Trophoblast cell (in vitro differentiated cells and primary cell): ENCODE measurements at regions not wholly inside any gene's neighbourhood (a gene's known extent, or its start where the extent isn't known, plus 50 kb on each side); places are given as distances from the start of the nearest gene placed in this dataset.

Source experiments
- DNase-seq, 2 donors: peaks; one replicate each; pipeline ENCODE4 v3.0.0-alpha.2; 2016
- H2AFZ ChIP-seq: 2 replicates; pipeline ENCODE4 v1.6.1; 2013; ENCODE audit warnings: low read length, moderate library complexity, mild to moderate bottlenecking; ENCODE audit not compliant: insufficient read depth, poor library complexity
- H2AK5ac ChIP-seq: 2 replicates; pipeline ENCODE4 v1.6.1; 2013; ENCODE audit warnings: mild to moderate bottlenecking, low read length
- H2BK120ac ChIP-seq: 2 replicates; pipeline ENCODE4 v1.6.1; 2013; ENCODE audit warnings: low read length, mild to moderate bottlenecking, moderate library complexity; ENCODE audit not compliant: insufficient read depth, poor library complexity
- H2BK12ac ChIP-seq: 2 replicates; pipeline ENCODE4 v1.6.1; 2013; ENCODE audit warnings: mild to moderate bottlenecking, low read length, moderate library complexity
- H2BK5ac ChIP-seq: 2 replicates; pipeline ENCODE4 v1.6.1; 2013; ENCODE audit warnings: low read length, low read depth, moderate library complexity, mild to moderate bottlenecking; ENCODE audit not compliant: poor library complexity
- H3K14ac ChIP-seq: 2 replicates; pipeline ENCODE4 v1.6.1; 2013; ENCODE audit warnings: mild to moderate bottlenecking, low read length
- H3K18ac ChIP-seq: 2 replicates; pipeline ENCODE4 v1.6.1; 2013; ENCODE audit warnings: mild to moderate bottlenecking, low read length
- H3K23ac ChIP-seq: 2 replicates; pipeline ENCODE4 v1.6.1; 2013; ENCODE audit warnings: low read length
- H3K27ac ChIP-seq: 2 replicates; pipeline ENCODE4 v1.5.1; 2013; ENCODE audit warnings: low read depth, mild to moderate bottlenecking, inconsistent platforms, low read length, moderate library complexity
- H3K27me3 ChIP-seq: 2 replicates; pipeline ENCODE4 v1.6.1; 2013; ENCODE audit warnings: inconsistent platforms, mild to moderate bottlenecking, low read length, moderate library complexity; ENCODE audit not compliant: insufficient read depth
- H3K36me3 ChIP-seq, 2 experiments: 1 replicate in 1 of 2; 2 replicates in 1 of 2; pipeline ENCODE4 v1.6.1; 2013; ENCODE audit warnings: low read length in 2 of 2, mild to moderate bottlenecking in 2 of 2, moderate library complexity in 1 of 2; ENCODE audit not compliant: insufficient read depth in 2 of 2, control insufficient read depth in 1 of 2
- H3K4ac ChIP-seq: 2 replicates; pipeline ENCODE4 v1.6.1; 2013; ENCODE audit warnings: low read depth, mild to moderate bottlenecking, low read length, moderate library complexity
- H3K4me1 ChIP-seq, 2 experiments: 1 replicate in 1 of 2; 2 replicates in 1 of 2; pipeline ENCODE4 v1.6.1; 2013; ENCODE audit warnings: low read length in 2 of 2, mild to moderate bottlenecking in 2 of 2, moderate library complexity in 1 of 2; ENCODE audit not compliant: insufficient read depth in 2 of 2, control insufficient read depth in 1 of 2
- H3K4me2 ChIP-seq: 2 replicates; pipeline ENCODE4 v1.6.1; 2013; ENCODE audit warnings: inconsistent platforms, mild to moderate bottlenecking, low read length, moderate library complexity
- H3K4me3 ChIP-seq: 2 replicates; pipeline ENCODE4 v1.5.1; 2013; ENCODE audit warnings: mild to moderate bottlenecking, low read depth, low read length, inconsistent platforms
- H3K79me1 ChIP-seq: one replicate; pipeline ENCODE4 v1.6.1; 2013; ENCODE audit warnings: low read length
- H3K79me2 ChIP-seq: 2 replicates; pipeline ENCODE4 v1.6.1; 2013; ENCODE audit warnings: low read length, mild to moderate bottlenecking; ENCODE audit not compliant: control insufficient read depth, insufficient read depth, poor library complexity
- H3K9ac ChIP-seq: 2 replicates; pipeline ENCODE4 v1.6.1; 2013; ENCODE audit warnings: mild to moderate bottlenecking, low read length
- H3K9me3 ChIP-seq: 2 replicates; pipeline ENCODE4 v1.6.1; 2013; ENCODE audit warnings: low read depth, mild to moderate bottlenecking, control low read depth, inconsistent platforms, low read length; ENCODE audit not compliant: insufficient read depth
- H4K12ac ChIP-seq: 2 replicates; pipeline ENCODE4 v1.6.1; 2013; ENCODE audit warnings: low read depth, mild to moderate bottlenecking, low read length, moderate library complexity
- H4K8ac ChIP-seq: 2 replicates; pipeline ENCODE4 v1.6.1; 2013; ENCODE audit warnings: low read depth, mild to moderate bottlenecking, low read length, moderate library complexity
- H4K91ac ChIP-seq: one replicate; pipeline ENCODE4 v1.6.1; 2013; ENCODE audit warnings: low read depth, mild to moderate bottlenecking, low read length, moderate library complexity
- WGBS: extraction: QIAGEN DNeasy Blood & Tissue Kit; methylation state at CpG from one replicate; pipeline ENCODE4 v1.1.7; 2013; ENCODE audit warnings: missing lambda C conversion rate; ENCODE audit not compliant: insufficient read length, insufficient coverage; ENCODE audit errors: extremely low coverage; 5-methylcytosine and 5-hydroxymethylcytosine counted together

DNA sequence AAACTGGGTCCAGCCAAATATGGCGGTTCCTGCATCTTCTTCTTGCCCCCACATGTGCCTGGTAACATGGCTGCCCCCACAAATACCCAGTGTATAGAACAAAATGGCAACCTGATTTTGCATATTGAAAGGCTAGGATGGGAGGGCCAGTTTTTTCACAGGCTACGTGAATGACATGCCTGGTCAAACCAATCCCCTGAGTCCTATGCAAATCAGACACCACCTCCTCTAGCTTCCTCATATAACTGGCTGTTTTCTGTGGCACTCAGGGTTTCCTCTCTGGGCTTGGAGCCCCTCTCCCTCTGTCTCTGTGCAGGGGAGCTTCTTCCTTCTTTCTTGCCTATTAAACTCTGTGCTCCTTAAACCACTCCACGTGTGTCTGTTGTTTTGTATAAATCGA is 372.1 kb downstream of the KIF16B start:
- Histone ChIP-seq H2AK5ac (no peak overlapping the region), H3K36me3 (no peaks in the 10 kb centered on the region), H3K79me1 (no peaks in the 10 kb centered on the region), H2BK5ac (no peak overlapping the region), H3K9me3 (no peaks in the 10 kb centered on the region), H4K12ac (no peak overlapping the region), H3K79me2 (no peaks in the 10 kb centered on the region), H3K18ac (no peak overlapping the region), H4K8ac (no peak overlapping the region), H3K4ac (no peak overlapping the region), H3K4me3 (no peak overlapping the region), H3K4me2 (no peak overlapping the region), H3K9ac (no peak overlapping the region), H3K14ac (no peak overlapping the region), H2AFZ (no peak overlapping the region), H2BK120ac (no peak overlapping the region), H4K91ac (no peak overlapping the region), H2BK12ac (no peak overlapping the region), H3K4me1 (no peaks in the 10 kb centered on the region), H3K27me3 (no peaks in the 10 kb centered on the region), H3K27ac (no peak overlapping the region), H3K23ac (no peak overlapping the region)
- no peak for DNase-seq
- WGBS = no CpG with 5 or more reads among the region's 4 CpGs

DNA sequence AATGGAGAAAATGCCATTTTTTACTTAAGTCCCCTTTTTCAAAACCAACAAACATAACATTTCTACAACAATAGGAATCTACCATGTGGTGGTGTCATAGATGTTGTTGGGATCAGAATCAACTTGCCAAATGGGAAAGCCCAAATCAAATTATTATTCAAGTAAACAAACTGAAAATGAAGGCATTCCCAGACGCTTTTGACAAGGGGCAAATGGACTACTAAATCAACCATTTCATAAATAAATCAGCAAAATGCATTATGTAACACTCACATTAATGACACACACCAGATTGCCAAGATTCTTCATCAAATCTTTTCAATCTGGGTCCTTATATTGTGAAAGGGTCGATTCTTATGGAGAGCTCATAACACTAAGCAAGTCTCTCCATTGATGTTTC is 375.6 kb downstream of the KIF16B start:
- Histone ChIP-seq H3K9me3 (no peaks in the 10 kb centered on the region), H3K9ac (no peak overlapping the region), H2BK12ac (no peak overlapping the region), H3K79me1 (no peaks in the 10 kb centered on the region), H3K79me2 (no peaks in the 10 kb centered on the region), H4K91ac (no peak overlapping the region), H2BK120ac (no peak overlapping the region), H2AK5ac (no peak overlapping the region), H4K12ac (no peak overlapping the region), H3K36me3 (no peaks in the 10 kb centered on the region), H2BK5ac (no peak overlapping the region), H4K8ac (no peak overlapping the region), H2AFZ (no peak overlapping the region), H3K4ac (no peak overlapping the region), H3K4me1 (no peaks in the 10 kb centered on the region), H3K14ac (no peak overlapping the region), H3K27ac (no peak overlapping the region), H3K4me2 (no peak overlapping the region), H3K27me3 (no peaks in the 10 kb centered on the region), H3K23ac (no peak overlapping the region), H3K18ac (no peak overlapping the region), H3K4me3 (no peak overlapping the region)
- no peak for DNase-seq
- WGBS = no CpG with 5 or more reads among the region's 2 CpGs

DNA sequence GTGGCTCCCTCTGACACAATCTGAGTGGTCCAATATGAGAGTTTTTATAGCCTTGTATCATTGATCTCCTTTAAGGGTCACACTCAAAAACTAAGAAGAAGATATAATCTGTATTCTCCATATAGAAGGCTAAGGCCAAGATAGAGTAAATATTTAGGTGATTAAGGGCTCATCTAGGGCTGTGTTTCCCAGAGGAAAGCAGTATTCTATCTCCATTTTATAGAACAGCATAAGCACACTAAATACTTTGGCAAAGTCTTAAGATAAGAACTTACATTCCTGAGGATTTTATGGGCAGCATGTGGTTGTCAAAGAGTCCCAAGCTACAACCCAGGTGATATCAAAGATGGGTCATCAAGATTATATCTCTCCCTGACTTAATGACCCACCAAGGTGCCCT is 377.6 kb downstream of the KIF16B start:
- no peak overlapping the region for H2AFZ ChIP-seq
- H4K12ac ChIP-seq = no peak overlapping the region

DNA sequence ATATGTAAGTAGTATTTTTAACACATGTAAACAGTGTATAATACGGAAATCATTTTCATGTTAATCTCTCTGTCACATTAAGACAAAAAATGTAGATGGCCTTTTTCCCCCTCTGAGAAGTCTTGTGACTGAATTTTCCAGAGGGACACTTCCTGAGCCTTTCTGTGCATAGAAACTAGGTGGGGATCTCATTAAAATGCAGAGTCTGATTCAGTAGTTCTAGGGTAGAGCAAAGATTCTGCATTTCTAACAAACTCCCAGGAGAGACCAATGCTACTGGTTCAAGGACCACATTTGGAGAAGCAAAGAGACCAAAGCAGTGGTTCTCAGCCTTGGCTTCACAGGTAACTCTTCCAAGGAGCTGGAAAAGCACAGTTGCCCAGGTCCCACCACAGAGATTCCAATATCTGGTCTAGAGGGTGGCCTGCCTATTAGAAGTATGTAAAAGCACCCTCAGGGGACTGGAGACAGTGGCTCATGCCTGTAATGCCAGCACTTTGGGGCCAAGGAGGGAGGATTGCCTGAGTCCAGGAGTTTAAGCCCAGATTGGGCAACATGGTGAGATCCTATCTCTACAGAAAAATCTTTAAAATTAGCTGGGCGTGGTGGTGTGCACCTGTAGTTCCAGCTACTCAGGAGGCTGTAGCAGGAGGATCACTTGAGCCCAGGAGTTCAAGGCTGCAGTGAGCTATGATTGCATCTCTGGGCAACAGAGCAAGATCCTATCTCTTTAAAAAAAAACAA is 378.5 kb downstream of the KIF16B start:
- Histone ChIP-seq H3K18ac (no peak overlapping the region), H2AFZ (no peak overlapping the region), H4K8ac (no peak overlapping the region), H2BK5ac (no peak overlapping the region), H4K91ac (no peak overlapping the region), H2BK120ac (no peak overlapping the region), H3K79me2 (no peaks in the 10 kb centered on the region), H3K79me1 (no peaks in the 10 kb centered on the region), H4K12ac (no peak overlapping the region), H3K4me2 (no peak overlapping the region), H3K4me3 (no peak overlapping the region), H3K9me3 (no peaks in the 10 kb centered on the region), H3K27ac (no peak overlapping the region), H3K27me3 (no peaks in the 10 kb centered on the region), H2BK12ac (no peak overlapping the region), H3K4me1 (no peaks in the 10 kb centered on the region), H2AK5ac (no peak overlapping the region), H3K23ac (no peak overlapping the region), H3K36me3 (no peaks in the 10 kb centered on the region), H3K4ac (no peak overlapping the region), H3K14ac (no peak overlapping the region), H3K9ac (no peak overlapping the region)
- DNase-seq = peak; percentile 79 to 95
- no CpG with 5 or more reads among the region's 2 CpGs for WGBS

More for the DNA sequence above, 377.6 kb downstream of the KIF16B start:
- no peaks in the 10 kb centered on the region for H3K79me2 ChIP-seq
- no peak overlapping the region for H3K9ac ChIP-seq
- H3K4me3 ChIP-seq = no peak overlapping the region
- H2BK120ac ChIP-seq = no peak overlapping the region
- no peak overlapping the region for H4K91ac ChIP-seq
- H3K27me3 ChIP-seq = no peaks in the 10 kb centered on the region
- DNase-seq = no peak
- no peak overlapping the region for H2BK5ac ChIP-seq
- no peak overlapping the region for H2BK12ac ChIP-seq
- H3K27ac ChIP-seq = no peak overlapping the region
- H3K23ac ChIP-seq = no peak overlapping the region
- no peak overlapping the region for H3K18ac ChIP-seq
- H2AK5ac ChIP-seq = no peak overlapping the region
- no peaks in the 10 kb centered on the region for H3K4me1 ChIP-seq
- no peak overlapping the region for H3K4me2 ChIP-seq
- H3K36me3 ChIP-seq = no peaks in the 10 kb centered on the region
- no peaks in the 10 kb centered on the region for H3K9me3 ChIP-seq
- H3K14ac ChIP-seq = no peak overlapping the region
- no peak overlapping the region for H3K4ac ChIP-seq
- H4K8ac ChIP-seq = no peak overlapping the region
- H3K79me1 ChIP-seq = no peaks in the 10 kb centered on the region
